Astrocyte (in vitro differentiated cells and primary cell): ENCODE measurements at regions not wholly inside any gene's neighbourhood (a gene's known extent, or its start where the extent isn't known, plus 50 kb on each side); places are given as distances from the start of the nearest gene placed in this dataset.

ENCODE experiments used
- DNase-seq: peaks from one replicate; pipeline ENCODE4 v3.0.0-alpha.2; 2010; ENCODE audit warnings: low read depth
- FAIRE-seq: peaks from 2 replicates; lab custom pipeline; 2011; peaks lifted over from hg19 to GRCh38; lab: Jason Lieb, UNC
- H2AFZ ChIP-seq: 2 replicates; pipeline ENCODE4 v1.6.0; 2012; ENCODE audit warnings: low read depth, low read length, inconsistent platforms
- H3K27ac ChIP-seq: 2 replicates; pipeline ENCODE4 v1.5.1; 2011; ENCODE audit warnings: low read depth, low read length, inconsistent platforms
- H3K27me3 ChIP-seq: 2 replicates; pipeline ENCODE4 v1.6.0; 2011; ENCODE audit warnings: low read length, inconsistent platforms; ENCODE audit not compliant: insufficient read depth
- H3K36me3 ChIP-seq: 2 replicates; pipeline ENCODE4 v1.5.1; 2011; ENCODE audit warnings: low read length, inconsistent platforms; ENCODE audit not compliant: insufficient read depth
- H3K4me1 ChIP-seq: 2 replicates; pipeline ENCODE4 v1.5.1; 2011; ENCODE audit warnings: low read length, inconsistent platforms; ENCODE audit not compliant: insufficient read depth
- H3K4me2 ChIP-seq: 2 replicates; pipeline ENCODE4 v1.6.0; 2012; ENCODE audit warnings: low read length, inconsistent platforms
- H3K4me3 ChIP-seq: 2 replicates; pipeline ENCODE4 v1.5.1; 2011; ENCODE audit warnings: low read depth, mild to moderate bottlenecking, low read length, inconsistent platforms; ENCODE audit not compliant: insufficient read depth
- H3K79me2 ChIP-seq: 2 replicates; pipeline ENCODE4 v1.6.0; 2012; ENCODE audit warnings: mild to moderate bottlenecking, low read length, inconsistent platforms; ENCODE audit not compliant: insufficient read depth
- H3K9ac ChIP-seq: 2 replicates; pipeline ENCODE4 v1.6.0; 2012; ENCODE audit warnings: mild to moderate bottlenecking, low read length, inconsistent platforms
- H3K9me3 ChIP-seq: 2 replicates; pipeline ENCODE4 v1.5.1; 2012; ENCODE audit warnings: low read depth, mild to moderate bottlenecking, low read length, inconsistent platforms; ENCODE audit not compliant: insufficient read depth
- H4K20me1 ChIP-seq: 2 replicates; pipeline ENCODE4 v1.6.0; 2012; ENCODE audit warnings: low read length, inconsistent platforms; ENCODE audit not compliant: insufficient read depth
- H3K27ac Mint-ChIP-seq: one replicate; pipeline ENCODE4 v1.8.0; 2021; ENCODE audit warnings: mild to moderate bottlenecking, mixed read lengths; ENCODE audit not compliant: unreplicated experiment
- H3K27me3 Mint-ChIP-seq: one replicate; pipeline ENCODE4 v1.8.0; 2021; ENCODE audit warnings: low read depth, mixed read lengths; ENCODE audit not compliant: unreplicated experiment
- H3K36me3 Mint-ChIP-seq: one replicate; pipeline ENCODE4 v1.8.0; 2021; ENCODE audit warnings: low read depth, mixed read lengths; ENCODE audit not compliant: unreplicated experiment
- H3K4me1 Mint-ChIP-seq: one replicate; pipeline ENCODE4 v1.8.0; 2021; ENCODE audit warnings: low read depth, mixed read lengths; ENCODE audit not compliant: unreplicated experiment
- H3K4me3 Mint-ChIP-seq: one replicate; pipeline ENCODE4 v1.8.0; 2021; ENCODE audit warnings: mild to moderate bottlenecking, moderate library complexity, mixed read lengths; ENCODE audit not compliant: unreplicated experiment
- H3K9me3 Mint-ChIP-seq: one replicate; pipeline ENCODE4 v1.8.0; 2021; ENCODE audit warnings: mild to moderate bottlenecking, mixed read lengths; ENCODE audit not compliant: unreplicated experiment
- EZH2 ChIP-seq: IDR thresholded peaks from 2 replicates; pipeline ENCODE4 v1.6.1; 2012; ENCODE audit warnings: mild to moderate bottlenecking, low read length, inconsistent platforms; ENCODE audit not compliant: insufficient read depth
- TF ChIP-seq, protein P1 (sequence below): IDR thresholded peaks from 2 replicates; pipeline ENCODE4 v1.5.1; 2011; ENCODE audit warnings: low read depth, mild to moderate bottlenecking, inconsistent platforms, low read length, moderate library complexity; ENCODE audit not compliant: insufficient read depth

GRCh38 chr4:164109503-164109902, 615.0 kb downstream of the TMA16 start:
- H3K79me2 ChIP-seq, result no peaks in the 10 kb centered on the region
- no peaks in the 10 kb centered on the region for H3K9me3 ChIP-seq
- no peak overlapping the region for H2AFZ ChIP-seq
- H3K27ac Mint-ChIP-seq, result no peak overlapping the region
- no peaks in the 10 kb centered on the region for H3K4me1 ChIP-seq
- no peak overlapping the region for H3K4me3 ChIP-seq
- H3K27me3 Mint-ChIP-seq, result no peaks in the 10 kb centered on the region
- H3K9ac ChIP-seq, result no peak overlapping the region
- H3K27me3 ChIP-seq, result no peaks in the 10 kb centered on the region
- FAIRE-seq (no peak), DNase-seq (peak; percentile 66)
- peak overlapping the region; percentile 56 for H3K27ac ChIP-seq
- H3K4me2 ChIP-seq, result no peak overlapping the region
- no peak overlapping the region for H3K4me3 Mint-ChIP-seq
- H3K36me3 Mint-ChIP-seq, result no peaks in the 10 kb centered on the region
- no peaks in the 10 kb centered on the region for H3K9me3 Mint-ChIP-seq
- H3K4me1 Mint-ChIP-seq, result peaks cover 4% of the 10 kb centered on the region
- H4K20me1 ChIP-seq, result no peaks in the 10 kb centered on the region
- TF ChIP-seq EZH2, result no peak
- TF ChIP-seq, protein P1, sequence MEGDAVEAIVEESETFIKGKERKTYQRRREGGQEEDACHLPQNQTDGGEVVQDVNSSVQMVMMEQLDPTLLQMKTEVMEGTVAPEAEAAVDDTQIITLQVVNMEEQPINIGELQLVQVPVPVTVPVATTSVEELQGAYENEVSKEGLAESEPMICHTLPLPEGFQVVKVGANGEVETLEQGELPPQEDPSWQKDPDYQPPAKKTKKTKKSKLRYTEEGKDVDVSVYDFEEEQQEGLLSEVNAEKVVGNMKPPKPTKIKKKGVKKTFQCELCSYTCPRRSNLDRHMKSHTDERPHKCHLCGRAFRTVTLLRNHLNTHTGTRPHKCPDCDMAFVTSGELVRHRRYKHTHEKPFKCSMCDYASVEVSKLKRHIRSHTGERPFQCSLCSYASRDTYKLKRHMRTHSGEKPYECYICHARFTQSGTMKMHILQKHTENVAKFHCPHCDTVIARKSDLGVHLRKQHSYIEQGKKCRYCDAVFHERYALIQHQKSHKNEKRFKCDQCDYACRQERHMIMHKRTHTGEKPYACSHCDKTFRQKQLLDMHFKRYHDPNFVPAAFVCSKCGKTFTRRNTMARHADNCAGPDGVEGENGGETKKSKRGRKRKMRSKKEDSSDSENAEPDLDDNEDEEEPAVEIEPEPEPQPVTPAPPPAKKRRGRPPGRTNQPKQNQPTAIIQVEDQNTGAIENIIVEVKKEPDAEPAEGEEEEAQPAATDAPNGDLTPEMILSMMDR, result no peak
- no peaks in the 10 kb centered on the region for H3K36me3 ChIP-seq

DNA sequence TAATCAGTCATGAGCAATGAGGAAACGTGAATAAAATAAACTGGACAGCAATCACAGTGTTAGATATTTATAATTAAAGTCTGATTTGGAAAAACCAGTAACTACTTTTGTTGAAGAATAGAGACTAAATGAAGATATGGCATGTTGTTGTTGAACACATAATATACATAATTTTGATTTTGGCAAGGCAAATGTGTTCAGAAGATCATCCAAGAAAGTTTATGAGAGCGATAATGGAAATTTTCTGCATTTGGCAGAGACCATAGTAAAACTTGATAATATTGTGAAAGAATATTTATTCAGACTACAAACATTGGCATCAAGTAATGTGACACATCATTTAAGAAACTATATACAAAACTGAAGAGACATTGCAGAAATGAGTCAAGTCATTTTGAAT, 620.7 kb downstream of the TMA16 start:
- no peak overlapping the region for H3K27ac Mint-ChIP-seq
- Histone ChIP-seq H3K4me1 (no peaks in the 10 kb centered on the region), H3K27ac (no peak overlapping the region), H3K27me3 (no peaks in the 10 kb centered on the region), H3K79me2 (no peaks in the 10 kb centered on the region), H3K9me3 (no peaks in the 10 kb centered on the region), H3K36me3 (no peaks in the 10 kb centered on the region), H2AFZ (peak overlapping the region; percentile 15), H3K4me2 (no peak overlapping the region), H3K4me3 (no peak overlapping the region), H4K20me1 (no peaks in the 10 kb centered on the region), H3K9ac (no peak overlapping the region)
- H3K4me3 Mint-ChIP-seq, result no peak overlapping the region
- FAIRE-seq (no peak), DNase-seq (no peak)
- H3K4me1 Mint-ChIP-seq, result no peaks in the 10 kb centered on the region
- no peaks in the 10 kb centered on the region for H3K9me3 Mint-ChIP-seq
- H3K36me3 Mint-ChIP-seq, result no peaks in the 10 kb centered on the region
- H3K27me3 Mint-ChIP-seq, result no peaks in the 10 kb centered on the region
- no peak for TF ChIP-seq EZH2
- TF ChIP-seq, protein P1, result no peak

- no peaks in the 10 kb centered on the region for H3K9me3 ChIP-seq
- H3K4me1 ChIP-seq, result no peaks in the 10 kb centered on the region
- H3K4me2 ChIP-seq, result no peak overlapping the region
- DNase-seq, result no peak
- Mint-ChIP-seq H3K27ac (no peak overlapping the region), H3K36me3 (no peaks in the 10 kb centered on the region), H3K4me1 (no peaks in the 10 kb centered on the region), H3K4me3 (no peak overlapping the region), H3K9me3 (no peaks in the 10 kb centered on the region), H3K27me3 (no peaks in the 10 kb centered on the region)
- no peaks in the 10 kb centered on the region for H3K36me3 ChIP-seq
- no peaks in the 10 kb centered on the region for H3K79me2 ChIP-seq
- no peaks in the 10 kb centered on the region for H4K20me1 ChIP-seq
- H3K27me3 ChIP-seq, result no peaks in the 10 kb centered on the region
- no peak for FAIRE-seq
- no peak overlapping the region for H2AFZ ChIP-seq
- TF ChIP-seq, protein P1, result no peak
- TF ChIP-seq EZH2, result no peak
- H3K4me3 ChIP-seq, result no peak overlapping the region
- no peak overlapping the region for H3K9ac ChIP-seq
- H3K27ac ChIP-seq, result no peak overlapping the region
Observed at GRCh38 chr4:164116286-164116685, 621.8 kb downstream of the TMA16 start.
